Neural cell (in vitro differentiated cells): ENCODE measurements at regions not wholly inside any gene's neighbourhood (a gene's known extent, or its start where the extent isn't known, plus 50 kb on each side); places are given as distances from the start of the nearest gene placed in this dataset.

Experiments used
- EZH2 ChIP-seq: fragments of 200-600, 300-800 bp; shearing (Covaris generic), sonication (generic); IDR thresholded peaks from 2 replicates; pipeline ENCODE4 v1.6.1; 2014; ENCODE audit warnings: antibody characterized with exemption, low read length, borderline replicate concordance, mild to moderate bottlenecking; ENCODE audit not compliant: insufficient read depth, poor library complexity, severe bottlenecking
- POLR2AphosphoS5 ChIP-seq: IDR thresholded peaks from 2 replicates; pipeline ENCODE4 v1.6.1; 2012
- RAD21 ChIP-seq: fragments of 450-650 bp; conservative IDR thresholded peaks from 2 replicates; pipeline ENCODE4 v1.6.1; 2014; ENCODE audit warnings: antibody characterized with exemption, mild to moderate bottlenecking, moderate library complexity
- TAF1 ChIP-seq: IDR thresholded peaks from 2 replicates; pipeline ENCODE4 v1.6.1; 2012; ENCODE audit warnings: low read depth
- TF ChIP-seq, protein P1 (sequence below): IDR thresholded peaks from 2 replicates; pipeline ENCODE4 v1.6.1; 2012; ENCODE audit warnings: borderline replicate concordance
- TF ChIP-seq, protein P2 (sequence below): fragments of 450-650 bp; IDR thresholded peaks from 2 replicates; pipeline ENCODE4 v1.5.1; 2014; ENCODE audit warnings: antibody characterized with exemption, mild to moderate bottlenecking, moderate library complexity; ENCODE audit not compliant: poor library complexity, severe bottlenecking

DNA sequence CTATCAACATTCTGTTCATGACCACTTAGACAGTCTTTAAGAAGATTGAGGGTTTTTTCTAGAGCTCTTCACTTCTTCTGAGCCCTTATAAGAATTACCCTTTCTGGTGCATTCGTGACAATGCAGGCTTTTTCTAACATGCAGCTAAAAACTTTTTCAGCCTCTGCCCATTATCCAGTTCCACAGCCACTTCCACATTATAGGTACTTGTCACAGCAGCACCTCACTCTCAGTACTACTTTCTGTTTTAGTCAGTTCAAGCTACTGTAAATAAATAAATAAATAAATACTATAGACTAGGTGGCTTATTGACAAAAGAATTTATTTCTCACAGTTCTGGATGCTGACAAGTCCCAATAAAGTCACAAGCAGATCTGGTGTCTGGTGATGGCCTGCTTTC is 284.4 kb upstream of the PKN2 start:
- TF ChIP-seq, protein P1, sequence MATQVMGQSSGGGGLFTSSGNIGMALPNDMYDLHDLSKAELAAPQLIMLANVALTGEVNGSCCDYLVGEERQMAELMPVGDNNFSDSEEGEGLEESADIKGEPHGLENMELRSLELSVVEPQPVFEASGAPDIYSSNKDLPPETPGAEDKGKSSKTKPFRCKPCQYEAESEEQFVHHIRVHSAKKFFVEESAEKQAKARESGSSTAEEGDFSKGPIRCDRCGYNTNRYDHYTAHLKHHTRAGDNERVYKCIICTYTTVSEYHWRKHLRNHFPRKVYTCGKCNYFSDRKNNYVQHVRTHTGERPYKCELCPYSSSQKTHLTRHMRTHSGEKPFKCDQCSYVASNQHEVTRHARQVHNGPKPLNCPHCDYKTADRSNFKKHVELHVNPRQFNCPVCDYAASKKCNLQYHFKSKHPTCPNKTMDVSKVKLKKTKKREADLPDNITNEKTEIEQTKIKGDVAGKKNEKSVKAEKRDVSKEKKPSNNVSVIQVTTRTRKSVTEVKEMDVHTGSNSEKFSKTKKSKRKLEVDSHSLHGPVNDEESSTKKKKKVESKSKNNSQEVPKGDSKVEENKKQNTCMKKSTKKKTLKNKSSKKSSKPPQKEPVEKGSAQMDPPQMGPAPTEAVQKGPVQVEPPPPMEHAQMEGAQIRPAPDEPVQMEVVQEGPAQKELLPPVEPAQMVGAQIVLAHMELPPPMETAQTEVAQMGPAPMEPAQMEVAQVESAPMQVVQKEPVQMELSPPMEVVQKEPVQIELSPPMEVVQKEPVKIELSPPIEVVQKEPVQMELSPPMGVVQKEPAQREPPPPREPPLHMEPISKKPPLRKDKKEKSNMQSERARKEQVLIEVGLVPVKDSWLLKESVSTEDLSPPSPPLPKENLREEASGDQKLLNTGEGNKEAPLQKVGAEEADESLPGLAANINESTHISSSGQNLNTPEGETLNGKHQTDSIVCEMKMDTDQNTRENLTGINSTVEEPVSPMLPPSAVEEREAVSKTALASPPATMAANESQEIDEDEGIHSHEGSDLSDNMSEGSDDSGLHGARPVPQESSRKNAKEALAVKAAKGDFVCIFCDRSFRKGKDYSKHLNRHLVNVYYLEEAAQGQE: no peak
- no peak for TF ChIP-seq EZH2
- TF ChIP-seq, protein P2, sequence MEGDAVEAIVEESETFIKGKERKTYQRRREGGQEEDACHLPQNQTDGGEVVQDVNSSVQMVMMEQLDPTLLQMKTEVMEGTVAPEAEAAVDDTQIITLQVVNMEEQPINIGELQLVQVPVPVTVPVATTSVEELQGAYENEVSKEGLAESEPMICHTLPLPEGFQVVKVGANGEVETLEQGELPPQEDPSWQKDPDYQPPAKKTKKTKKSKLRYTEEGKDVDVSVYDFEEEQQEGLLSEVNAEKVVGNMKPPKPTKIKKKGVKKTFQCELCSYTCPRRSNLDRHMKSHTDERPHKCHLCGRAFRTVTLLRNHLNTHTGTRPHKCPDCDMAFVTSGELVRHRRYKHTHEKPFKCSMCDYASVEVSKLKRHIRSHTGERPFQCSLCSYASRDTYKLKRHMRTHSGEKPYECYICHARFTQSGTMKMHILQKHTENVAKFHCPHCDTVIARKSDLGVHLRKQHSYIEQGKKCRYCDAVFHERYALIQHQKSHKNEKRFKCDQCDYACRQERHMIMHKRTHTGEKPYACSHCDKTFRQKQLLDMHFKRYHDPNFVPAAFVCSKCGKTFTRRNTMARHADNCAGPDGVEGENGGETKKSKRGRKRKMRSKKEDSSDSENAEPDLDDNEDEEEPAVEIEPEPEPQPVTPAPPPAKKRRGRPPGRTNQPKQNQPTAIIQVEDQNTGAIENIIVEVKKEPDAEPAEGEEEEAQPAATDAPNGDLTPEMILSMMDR: no peak
- TF ChIP-seq POLR2AphosphoS5: no peak
- no peak for TF ChIP-seq RAD21
- no peak for TF ChIP-seq TAF1
